ENCODE measurements at regions not wholly inside any gene's neighbourhood (a gene's known extent, or its start where the extent isn't known, plus 50 kb on each side); places are given as distances from the start of the nearest gene placed in this dataset.
A peak's percentile ranks its signal among the peaks of the same experiment; 100 is the strongest.

DNA sequence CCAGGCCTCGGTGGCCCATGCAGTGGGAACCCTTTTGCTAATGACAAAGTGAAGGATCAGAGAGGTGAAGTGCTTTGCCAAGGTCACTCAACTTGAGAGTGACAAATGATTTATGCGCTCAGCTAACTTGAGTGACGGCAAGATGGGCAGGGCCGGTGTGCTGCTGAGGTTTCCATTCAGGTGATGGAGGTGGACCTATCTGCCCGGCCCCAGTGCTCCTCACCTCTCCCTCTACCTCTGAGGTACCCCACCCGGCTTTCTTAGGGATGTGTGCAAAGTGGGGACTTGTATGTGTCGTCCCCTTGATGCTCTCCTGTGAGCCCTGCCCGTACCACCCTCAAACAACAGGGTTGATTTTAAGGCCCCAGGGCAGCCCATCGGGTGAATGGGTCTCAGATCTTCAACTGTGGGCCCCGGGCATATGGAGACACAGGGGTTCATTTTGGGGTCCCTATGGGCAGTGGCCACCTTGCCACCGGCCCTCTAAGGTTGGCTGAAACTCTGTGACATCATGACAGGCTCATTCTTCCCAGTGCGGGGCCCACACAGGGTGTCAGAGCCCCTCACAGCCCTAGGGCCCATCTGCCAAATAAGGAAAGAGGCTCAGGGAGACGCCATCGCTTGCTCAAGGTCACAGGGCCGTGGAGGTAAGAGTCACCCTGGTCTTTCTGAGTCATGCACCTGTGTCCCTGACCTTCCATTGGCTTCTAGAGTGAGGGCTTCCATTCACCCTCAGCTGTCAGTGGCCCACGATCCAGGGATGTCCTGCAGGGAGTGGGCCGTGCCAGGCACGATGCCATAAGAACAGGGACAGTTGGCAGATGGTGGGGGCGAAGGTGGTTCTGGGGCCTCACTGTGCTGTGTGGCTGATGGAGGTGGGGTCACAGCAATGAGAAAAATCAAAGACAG is 170.6 kb upstream of the MVB12B start:
- Histone ChIP-seq H3K9ac (ENCODE audit: low read depth in 1 of 2, low read length in 2 of 2) (no peak overlapping the region), H3K27ac (ENCODE audit: low read depth in 1 of 2, low read length in 2 of 2) (no peak overlapping the region), H3K27me3 (ENCODE audit: control insufficient read depth in 4 of 4, insufficient read depth in 4 of 4, low read length in 3 of 4) (no peaks in the 10 kb centered on the region), H3K9me3 (ENCODE audit: control insufficient read depth in 4 of 4, low read length in 3 of 4) (no peaks in the 10 kb centered on the region), H3K4me1 (ENCODE audit: control insufficient read depth in 4 of 4, insufficient read depth in 4 of 4, low read length in 3 of 4) (peaks cover 2 to 16% (median 12%) of the 10 kb centered on the region in 4 donors), H3K36me3 (ENCODE audit: control insufficient read depth in 4 of 4, insufficient read depth in 3 of 4, low read depth in 1 of 4, low read length in 3 of 4) (no peaks in the 10 kb centered on the region), H3K4me3 (ENCODE audit: low read depth in 1 of 3, low read length in 3 of 3) (no peak overlapping the region)
- DNase-seq (ENCODE audit: low spot score) = peak; percentile 26
- TF ChIP-seq GABPA (IDR thresholded peaks at IDR 0.05 in 1 of 2, conservative IDR thresholded peaks at IDR 0.05 in 1 of 2) = no peak
- no peak for TF ChIP-seq JUND (IDR thresholded peaks at IDR 0.05)
- no peak for TF ChIP-seq FOXA2 (IDR thresholded peaks at IDR 0.05)
- no peak for TF ChIP-seq TAF1 (conservative IDR thresholded peaks at IDR 0.05)
- TF ChIP-seq YY1 (IDR thresholded peaks at IDR 0.05) = no peak
- TF ChIP-seq, protein P1, sequence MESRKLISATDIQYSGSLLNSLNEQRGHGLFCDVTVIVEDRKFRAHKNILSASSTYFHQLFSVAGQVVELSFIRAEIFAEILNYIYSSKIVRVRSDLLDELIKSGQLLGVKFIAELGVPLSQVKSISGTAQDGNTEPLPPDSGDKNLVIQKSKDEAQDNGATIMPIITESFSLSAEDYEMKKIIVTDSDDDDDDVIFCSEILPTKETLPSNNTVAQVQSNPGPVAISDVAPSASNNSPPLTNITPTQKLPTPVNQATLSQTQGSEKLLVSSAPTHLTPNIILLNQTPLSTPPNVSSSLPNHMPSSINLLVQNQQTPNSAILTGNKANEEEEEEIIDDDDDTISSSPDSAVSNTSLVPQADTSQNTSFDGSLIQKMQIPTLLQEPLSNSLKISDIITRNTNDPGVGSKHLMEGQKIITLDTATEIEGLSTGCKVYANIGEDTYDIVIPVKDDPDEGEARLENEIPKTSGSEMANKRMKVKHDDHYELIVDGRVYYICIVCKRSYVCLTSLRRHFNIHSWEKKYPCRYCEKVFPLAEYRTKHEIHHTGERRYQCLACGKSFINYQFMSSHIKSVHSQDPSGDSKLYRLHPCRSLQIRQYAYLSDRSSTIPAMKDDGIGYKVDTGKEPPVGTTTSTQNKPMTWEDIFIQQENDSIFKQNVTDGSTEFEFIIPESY (IDR thresholded peaks at IDR 0.05) = no peak
- TF ChIP-seq NR2F2 (IDR thresholded peaks at IDR 0.05) = no peak
- TF ChIP-seq RXRA (IDR thresholded peaks at IDR 0.05) = no peak
- TF ChIP-seq FOXA1 (IDR thresholded peaks at IDR 0.05) = no peak
- no peak for TF ChIP-seq HNF4G (IDR thresholded peaks at IDR 0.05)
- 93% methylated on average over 19 of the region's 19 CpGs for WGBS

DNA sequence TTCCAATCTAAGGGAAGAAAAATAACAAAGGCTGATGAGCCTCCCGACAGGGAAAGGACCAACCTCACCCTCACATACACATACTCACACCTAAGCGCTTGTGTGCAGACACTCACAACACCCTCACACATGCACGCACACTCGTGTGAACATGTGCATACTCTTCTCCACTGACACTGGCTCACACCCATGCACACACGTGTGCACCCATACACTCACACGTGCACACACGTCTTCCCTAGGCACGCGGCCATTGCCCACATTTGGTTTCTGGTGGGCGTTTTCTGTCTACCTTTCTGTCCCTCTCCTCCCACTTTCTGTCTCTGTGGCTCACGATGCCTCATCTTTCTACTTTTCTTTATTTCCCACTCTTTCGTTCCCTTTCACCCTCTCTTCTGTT is 169.7 kb upstream of the MVB12B start:
- peak; percentile 2 for DNase-seq (ENCODE audit: low spot score)
- 89% methylated on average over 12 of the region's 12 CpGs for WGBS
- Histone ChIP-seq H3K4me3 (ENCODE audit: low read depth in 1 of 3, low read length in 3 of 3) (no peak overlapping the region), H3K27me3 (ENCODE audit: control insufficient read depth in 4 of 4, insufficient read depth in 4 of 4, low read length in 3 of 4) (no peaks in the 10 kb centered on the region), H3K27ac (ENCODE audit: low read depth in 1 of 2, low read length in 2 of 2) (no peak overlapping the region), H3K9ac (ENCODE audit: low read depth in 1 of 2, low read length in 2 of 2) (no peak overlapping the region), H3K9me3 (ENCODE audit: control insufficient read depth in 4 of 4, low read length in 3 of 4) (no peaks in the 10 kb centered on the region), H3K36me3 (ENCODE audit: control insufficient read depth in 4 of 4, insufficient read depth in 3 of 4, low read depth in 1 of 4, low read length in 3 of 4) (no peaks in the 10 kb centered on the region), H3K4me1 (ENCODE audit: control insufficient read depth in 4 of 4, insufficient read depth in 4 of 4, low read length in 3 of 4) (peaks cover 0 to 8% (median 4%) of the 10 kb centered on the region in 4 donors)
- TF ChIP-seq, protein P2, sequence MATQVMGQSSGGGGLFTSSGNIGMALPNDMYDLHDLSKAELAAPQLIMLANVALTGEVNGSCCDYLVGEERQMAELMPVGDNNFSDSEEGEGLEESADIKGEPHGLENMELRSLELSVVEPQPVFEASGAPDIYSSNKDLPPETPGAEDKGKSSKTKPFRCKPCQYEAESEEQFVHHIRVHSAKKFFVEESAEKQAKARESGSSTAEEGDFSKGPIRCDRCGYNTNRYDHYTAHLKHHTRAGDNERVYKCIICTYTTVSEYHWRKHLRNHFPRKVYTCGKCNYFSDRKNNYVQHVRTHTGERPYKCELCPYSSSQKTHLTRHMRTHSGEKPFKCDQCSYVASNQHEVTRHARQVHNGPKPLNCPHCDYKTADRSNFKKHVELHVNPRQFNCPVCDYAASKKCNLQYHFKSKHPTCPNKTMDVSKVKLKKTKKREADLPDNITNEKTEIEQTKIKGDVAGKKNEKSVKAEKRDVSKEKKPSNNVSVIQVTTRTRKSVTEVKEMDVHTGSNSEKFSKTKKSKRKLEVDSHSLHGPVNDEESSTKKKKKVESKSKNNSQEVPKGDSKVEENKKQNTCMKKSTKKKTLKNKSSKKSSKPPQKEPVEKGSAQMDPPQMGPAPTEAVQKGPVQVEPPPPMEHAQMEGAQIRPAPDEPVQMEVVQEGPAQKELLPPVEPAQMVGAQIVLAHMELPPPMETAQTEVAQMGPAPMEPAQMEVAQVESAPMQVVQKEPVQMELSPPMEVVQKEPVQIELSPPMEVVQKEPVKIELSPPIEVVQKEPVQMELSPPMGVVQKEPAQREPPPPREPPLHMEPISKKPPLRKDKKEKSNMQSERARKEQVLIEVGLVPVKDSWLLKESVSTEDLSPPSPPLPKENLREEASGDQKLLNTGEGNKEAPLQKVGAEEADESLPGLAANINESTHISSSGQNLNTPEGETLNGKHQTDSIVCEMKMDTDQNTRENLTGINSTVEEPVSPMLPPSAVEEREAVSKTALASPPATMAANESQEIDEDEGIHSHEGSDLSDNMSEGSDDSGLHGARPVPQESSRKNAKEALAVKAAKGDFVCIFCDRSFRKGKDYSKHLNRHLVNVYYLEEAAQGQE (IDR thresholded peaks at IDR 0.05) = no peak
- TF ChIP-seq, protein P3, sequence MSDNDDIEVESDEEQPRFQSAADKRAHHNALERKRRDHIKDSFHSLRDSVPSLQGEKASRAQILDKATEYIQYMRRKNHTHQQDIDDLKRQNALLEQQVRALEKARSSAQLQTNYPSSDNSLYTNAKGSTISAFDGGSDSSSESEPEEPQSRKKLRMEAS (IDR thresholded peaks at IDR 0.05) = no peak
